Uterus (tissue), 2 donors: ENCODE measurements at regions not wholly inside any gene's neighbourhood (a gene's known extent, or its start where the extent isn't known, plus 50 kb on each side); places are given as distances from the start of the nearest gene placed in this dataset.

Experiments
- POLR2A ChIP-seq, 2 donors: fragments of 450-650 bp; IDR thresholded peaks; one replicate each; pipeline ENCODE4 v1.6.1; 2016; ENCODE audit warnings: antibody characterized with exemption in 2 of 2, mild to moderate bottlenecking in 1 of 2, moderate library complexity in 1 of 2
- TF ChIP-seq, protein P1 (sequence below), 4 experiments: fragments of 200-600 bp in 2 of 4; fragments of 450-650 bp in 2 of 4; sonication (generic) in 2 of 4; IDR thresholded peaks; one replicate each; pipeline ENCODE4 v1.5.1; 2016 to 2019; ENCODE audit warnings: antibody characterized with exemption in 4 of 4, mild to moderate bottlenecking in 2 of 4, moderate library complexity in 1 of 4

DNA sequence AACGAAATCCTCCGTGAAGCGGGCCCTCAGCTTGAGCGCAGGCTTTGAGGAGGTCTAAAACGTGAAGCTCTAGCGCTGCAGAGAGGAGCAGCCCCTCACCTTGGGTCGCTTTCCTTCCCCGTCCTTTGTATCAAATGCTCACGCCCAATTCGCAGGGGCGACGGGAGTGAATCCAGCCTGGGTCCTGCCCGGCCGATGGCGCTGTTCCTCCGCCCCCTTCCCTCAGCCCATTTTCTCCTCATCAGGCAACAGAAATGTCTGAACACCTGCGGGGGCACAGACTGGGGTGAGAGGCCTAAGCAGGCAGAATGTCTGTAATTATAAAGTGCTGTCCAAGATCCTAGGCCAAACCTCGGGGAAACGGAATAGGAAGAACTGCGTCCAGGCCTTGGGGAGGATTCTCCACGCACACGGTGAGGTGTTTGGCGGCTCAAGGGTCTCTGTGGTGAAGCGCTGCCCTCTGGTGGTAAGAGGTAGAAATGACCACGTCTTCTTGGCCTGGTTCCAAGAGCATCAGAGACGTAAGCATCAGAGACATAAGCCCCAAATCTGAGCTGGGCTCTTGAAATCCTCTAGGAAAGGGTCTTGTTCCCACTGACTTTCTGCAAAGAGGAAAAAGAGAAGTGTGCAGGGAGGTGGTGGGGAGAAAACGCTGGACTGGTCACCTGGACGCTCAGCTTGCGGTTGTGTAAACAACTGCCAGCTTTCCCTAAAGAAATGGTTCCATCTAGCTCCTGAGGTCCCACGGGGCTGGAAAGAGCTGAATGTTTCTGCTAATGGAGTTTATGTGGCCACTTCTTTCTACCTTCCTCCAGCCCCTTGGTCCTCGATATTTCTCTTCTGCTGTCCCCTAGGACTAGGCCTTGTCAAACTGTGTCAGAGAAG is 92.1 kb upstream of the CD53 start:
- TF ChIP-seq, protein P1, sequence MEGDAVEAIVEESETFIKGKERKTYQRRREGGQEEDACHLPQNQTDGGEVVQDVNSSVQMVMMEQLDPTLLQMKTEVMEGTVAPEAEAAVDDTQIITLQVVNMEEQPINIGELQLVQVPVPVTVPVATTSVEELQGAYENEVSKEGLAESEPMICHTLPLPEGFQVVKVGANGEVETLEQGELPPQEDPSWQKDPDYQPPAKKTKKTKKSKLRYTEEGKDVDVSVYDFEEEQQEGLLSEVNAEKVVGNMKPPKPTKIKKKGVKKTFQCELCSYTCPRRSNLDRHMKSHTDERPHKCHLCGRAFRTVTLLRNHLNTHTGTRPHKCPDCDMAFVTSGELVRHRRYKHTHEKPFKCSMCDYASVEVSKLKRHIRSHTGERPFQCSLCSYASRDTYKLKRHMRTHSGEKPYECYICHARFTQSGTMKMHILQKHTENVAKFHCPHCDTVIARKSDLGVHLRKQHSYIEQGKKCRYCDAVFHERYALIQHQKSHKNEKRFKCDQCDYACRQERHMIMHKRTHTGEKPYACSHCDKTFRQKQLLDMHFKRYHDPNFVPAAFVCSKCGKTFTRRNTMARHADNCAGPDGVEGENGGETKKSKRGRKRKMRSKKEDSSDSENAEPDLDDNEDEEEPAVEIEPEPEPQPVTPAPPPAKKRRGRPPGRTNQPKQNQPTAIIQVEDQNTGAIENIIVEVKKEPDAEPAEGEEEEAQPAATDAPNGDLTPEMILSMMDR (IDR thresholded peaks at IDR 0.05): peak; percentile 50 to 67 (median 57)
- TF ChIP-seq POLR2A (IDR thresholded peaks at IDR 0.05): no peak
